Body of pancreas (tissue), 4 donors: ENCODE measurements at regions not wholly inside any gene's neighbourhood (a gene's known extent, or its start where the extent isn't known, plus 50 kb on each side); places are given as distances from the start of the nearest gene placed in this dataset.

Source experiments
- ATAC-seq: fragments of 150-250 bp; one replicate; pipeline ENCODE4 v1.9.1; 2016
- DNase-seq, 4 donors: peaks; one replicate each; pipeline ENCODE4 v3.0.0-alpha.2; 2019
- H3K27ac ChIP-seq, 4 donors: fragments of 200-600 bp; sonication (generic); 1 replicate in 3 of 4; 2 replicates in 1 of 4; pipeline versions ENCODE4 v1.5.1 to v1.6.1; 2016 to 2019; ENCODE audit warnings: mild to moderate bottlenecking in 1 of 4, mixed read lengths in 1 of 4, moderate library complexity in 1 of 4
- H3K27me3 ChIP-seq, 2 donors: fragments of 200-600 bp; sonication (generic); one replicate each; pipeline ENCODE4 v1.6.0; 2016; ENCODE audit warnings: mild to moderate bottlenecking in 1 of 2
- H3K36me3 ChIP-seq, 2 donors: fragments of 200-600 bp; sonication (generic); replicated peaks in 1 of 2; 2 replicates each; pipeline ENCODE4 v1.5.1; 2016; ENCODE audit warnings: low read depth in 2 of 2; ENCODE audit not compliant: insufficient read depth in 1 of 2
- H3K4me1 ChIP-seq: fragments of 200-600 bp; sonication (generic); one replicate; pipeline ENCODE4 v1.6.0; 2016
- H3K4me3 ChIP-seq, 2 donors: fragments of 200-600 bp; sonication (generic); 1 replicate in 1 of 2; 2 replicates in 1 of 2; pipeline ENCODE4 v1.5.1; 2016 to 2019
- H3K9me3 ChIP-seq, 3 donors: fragments of 200-600 bp; sonication (generic); 1 replicate in 2 of 3; 2 replicates in 1 of 3; pipeline ENCODE4 v1.5.1; 2016
- CTCF ChIP-seq, 7 experiments: fragments of 450-650 bp in 4 of 7; fragments of 200-600 bp in 3 of 7; sonication (generic) in 3 of 7; IDR thresholded peaks; one replicate each; pipeline ENCODE4 v1.5.1; 2016 to 2019; ENCODE audit warnings: antibody characterized with exemption in 7 of 7
- POLR2A ChIP-seq, 3 donors: fragments of 450-650 bp; IDR thresholded peaks; one replicate each; pipeline ENCODE4 v1.6.1; 2016; ENCODE audit warnings: antibody characterized with exemption in 3 of 3, mild to moderate bottlenecking in 2 of 3
- WGBS, 2 donors: methylation state at CpG; one replicate each; pipeline ENCODE4 v1.1.5; 2017; 5-methylcytosine and 5-hydroxymethylcytosine counted together
- intact Hi-C: fragments of 100-400 bp; cut with DNase I; formaldehyde crosslinking; loops from one replicate; pipeline ENCODE4 v1.15.1; 2023

GRCh38 chr3:154956815-154957214 lies 123.3 kb upstream of the MME start:
- DNase-seq, result no peak
- Histone ChIP-seq H3K9me3 (no peaks in the 10 kb centered on the region), H3K27me3 (no peaks in the 10 kb centered on the region), H3K27ac (no peak overlapping the region), H3K36me3 (no peaks in the 10 kb centered on the region), H3K4me1 (no peaks in the 10 kb centered on the region), H3K4me3 (no peak overlapping the region)
- 26 to 40% methylated on average over 1 of the region's 1 CpG for WGBS, 2 donors
- TF ChIP-seq POLR2A (IDR thresholded peaks at IDR 0.05), result no peak
- TF ChIP-seq CTCF (IDR thresholded peaks at IDR 0.05), result no peak
- intact Hi-C loops, result no loop called here
- ATAC-seq, result no peak

GRCh38 chr3:154955907-154956533 lies 124.1 kb upstream of the MME start:
- Histone ChIP-seq H3K9me3 (no peaks in the 10 kb centered on the region), H3K27ac (no peak overlapping the region), H3K4me1 (no peaks in the 10 kb centered on the region), H3K27me3 (no peaks in the 10 kb centered on the region), H3K4me3 (no peak overlapping the region), H3K36me3 (no peaks in the 10 kb centered on the region)
- intact Hi-C loops, result no loop called here
- 69% methylated on average over 2 of the region's 2 CpGs for WGBS, 2 donors
- DNase-seq (no peak), ATAC-seq (no peak)
- TF ChIP-seq CTCF (IDR thresholded peaks at IDR 0.05) (no peak), POLR2A (IDR thresholded peaks at IDR 0.05) (no peak)

- WGBS, 2 donors, result 30 to 37% methylated on average over 1 of the region's 1 CpG
- Histone ChIP-seq H3K4me1 (no peaks in the 10 kb centered on the region), H3K27me3 (no peaks in the 10 kb centered on the region), H3K9me3 (no peaks in the 10 kb centered on the region), H3K36me3 (no peaks in the 10 kb centered on the region), H3K4me3 (no peak overlapping the region), H3K27ac (no peak overlapping the region)
- ATAC-seq, result no peak
- intact Hi-C loops, result no loop called here
- TF ChIP-seq POLR2A (IDR thresholded peaks at IDR 0.05), result no peak
- no peak for TF ChIP-seq CTCF (IDR thresholded peaks at IDR 0.05)
- no peak for DNase-seq
These were observed 125.4 kb upstream of the MME start for GRCh38 chr3:154954757-154955156.

GRCh38 chr3:154953538-154953937 lies 126.6 kb upstream of the MME start:
- Histone ChIP-seq H3K27ac (no peak overlapping the region), H3K4me3 (no peak overlapping the region), H3K27me3 (no peaks in the 10 kb centered on the region), H3K4me1 (no peaks in the 10 kb centered on the region), H3K36me3 (no peaks in the 10 kb centered on the region), H3K9me3 (no peaks in the 10 kb centered on the region)
- 43 to 55% methylated on average over 3 of the region's 3 CpGs for WGBS, 2 donors
- TF ChIP-seq POLR2A (IDR thresholded peaks at IDR 0.05) (no peak), CTCF (IDR thresholded peaks at IDR 0.05) (no peak)
- no peak for DNase-seq
- no peak for ATAC-seq
- intact Hi-C loops, result no loop called here

- Histone ChIP-seq H3K27ac (no peak overlapping the region), H3K9me3 (no peaks in the 10 kb centered on the region), H3K4me1 (no peaks in the 10 kb centered on the region), H3K36me3 (no peaks in the 10 kb centered on the region), H3K4me3 (no peak overlapping the region), H3K27me3 (no peaks in the 10 kb centered on the region)
- WGBS, 2 donors, result 82 to 83% methylated on average over 6 of the region's 6 CpGs
- intact Hi-C loops, result no loop called here
- TF ChIP-seq POLR2A (IDR thresholded peaks at IDR 0.05) (no peak), CTCF (IDR thresholded peaks at IDR 0.05) (no peak)
- ATAC-seq, result no peak
- DNase-seq, result no peak
These were observed 127.6 kb upstream of the MME start for GRCh38 chr3:154952553-154952952.
